ENCODE measurements at regions not wholly inside any gene's neighbourhood (a gene's known extent, or its start where the extent isn't known, plus 50 kb on each side); places are given as distances from the start of the nearest gene placed in this dataset.
"Not testable (repeated sequence)": the region's sequence is repeated elsewhere in the genome, so short reads cannot be mapped to it uniquely, and the experiment has no call there.

DNA sequence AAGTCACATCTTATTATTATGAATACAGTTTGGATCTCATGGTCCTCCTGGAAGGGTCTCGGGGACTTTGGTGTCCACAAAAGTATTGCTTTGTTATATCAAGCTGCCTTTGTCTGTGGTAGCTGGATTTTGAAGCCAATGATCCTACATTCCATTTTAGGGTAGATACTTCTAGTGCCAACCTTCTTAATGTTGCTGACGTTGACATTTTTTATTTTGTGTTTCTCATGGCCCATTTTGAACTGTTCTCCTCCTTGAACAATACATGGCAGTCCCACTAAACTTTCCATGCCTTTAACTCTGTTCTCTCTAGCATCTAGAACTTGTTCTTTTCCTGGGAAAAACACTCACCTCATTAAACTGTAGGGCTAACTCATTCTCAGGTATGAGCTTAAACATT lies 425.8 kb downstream of the KCTD16 start:
- CTCF ChIA-PET, result no interaction called here
- Histone ChIP-seq H3K4me3 (ENCODE audit: low read depth, low read length) (no peak overlapping the region), H3K36me3 (ENCODE audit: control insufficient read depth, insufficient read depth, low read length) (no peaks in the 10 kb centered on the region), H3K27me3 (ENCODE audit: control insufficient read depth, insufficient read depth, low read length) (no peaks in the 10 kb centered on the region)
- no peak for DNase-seq (ENCODE audit: low read depth)
- POLR2A ChIA-PET, result no interaction called here
- TF ChIP-seq CTCF (IDR thresholded peaks at IDR 0.05; ENCODE audit: insufficient read depth, low read depth, low read length), result no peak

GRCh38 chr5:144594919-144595318 lies 424.2 kb downstream of the KCTD16 start:
- POLR2A ChIA-PET, result no interaction called here
- Histone ChIP-seq H3K27me3 (ENCODE audit: control insufficient read depth, insufficient read depth, low read length) (no peaks in the 10 kb centered on the region), H3K36me3 (ENCODE audit: control insufficient read depth, insufficient read depth, low read length) (no peaks in the 10 kb centered on the region), H3K4me3 (ENCODE audit: low read depth, low read length) (no peak overlapping the region)
- no peak for DNase-seq (ENCODE audit: low read depth)
- no peak for TF ChIP-seq CTCF (IDR thresholded peaks at IDR 0.05; ENCODE audit: insufficient read depth, low read depth, low read length)
- CTCF ChIA-PET, result interaction anchor here (1.0 kb wide), 1 partner anchor 127 kb away, joined by 3 read pairs; no protein-coding TSS in a partner anchor

DNA sequence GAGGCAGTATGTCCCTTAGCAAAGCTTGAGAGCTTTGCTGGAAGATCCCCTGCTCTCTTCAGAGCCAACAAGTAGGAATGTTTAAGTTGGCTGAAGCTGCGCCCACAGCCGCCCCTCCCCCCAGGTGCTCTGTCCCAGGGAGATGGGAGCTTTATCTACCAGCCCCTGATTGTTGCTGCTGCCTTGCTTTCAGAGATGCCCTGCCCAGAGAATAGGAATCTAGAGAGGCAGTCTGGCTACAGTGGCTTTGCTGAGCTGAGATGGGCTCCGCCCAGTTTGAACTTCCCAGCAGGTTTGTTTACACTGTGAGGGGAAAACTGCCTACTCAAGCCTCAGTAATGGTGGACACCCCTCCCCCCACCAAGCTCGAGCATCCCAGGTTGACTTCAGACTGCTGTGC lies 423.6 kb downstream of the KCTD16 start:
- H3K27me3 ChIP-seq (ENCODE audit: control insufficient read depth, insufficient read depth, low read length); H3K4me3 ChIP-seq (ENCODE audit: low read depth, low read length); POLR2A ChIA-PET; DNase-seq (ENCODE audit: low read depth); H3K36me3 ChIP-seq (ENCODE audit: control insufficient read depth, insufficient read depth, low read length): not testable (repeated sequence)
- CTCF ChIA-PET, result interaction anchor here (1.0 kb wide), 1 partner anchor 127 kb away, joined by 3 read pairs; no protein-coding TSS in a partner anchor

- TF ChIP-seq CTCF (IDR thresholded peaks at IDR 0.05; ENCODE audit: insufficient read depth, low read depth, low read length), result no peak
- H3K27me3 ChIP-seq (ENCODE audit: control insufficient read depth, insufficient read depth, low read length), result no peaks in the 10 kb centered on the region
- ChIA-PET CTCF (no interaction called here), POLR2A (no interaction called here)
- DNase-seq (ENCODE audit: low read depth), result no peak
- H3K36me3 ChIP-seq (ENCODE audit: control insufficient read depth, insufficient read depth, low read length), result no peaks in the 10 kb centered on the region
- H3K4me3 ChIP-seq (ENCODE audit: low read depth, low read length), result no peak overlapping the region
These were observed 415.0 kb downstream of the KCTD16 start for GRCh38 chr5:144585681-144586080.

DNA sequence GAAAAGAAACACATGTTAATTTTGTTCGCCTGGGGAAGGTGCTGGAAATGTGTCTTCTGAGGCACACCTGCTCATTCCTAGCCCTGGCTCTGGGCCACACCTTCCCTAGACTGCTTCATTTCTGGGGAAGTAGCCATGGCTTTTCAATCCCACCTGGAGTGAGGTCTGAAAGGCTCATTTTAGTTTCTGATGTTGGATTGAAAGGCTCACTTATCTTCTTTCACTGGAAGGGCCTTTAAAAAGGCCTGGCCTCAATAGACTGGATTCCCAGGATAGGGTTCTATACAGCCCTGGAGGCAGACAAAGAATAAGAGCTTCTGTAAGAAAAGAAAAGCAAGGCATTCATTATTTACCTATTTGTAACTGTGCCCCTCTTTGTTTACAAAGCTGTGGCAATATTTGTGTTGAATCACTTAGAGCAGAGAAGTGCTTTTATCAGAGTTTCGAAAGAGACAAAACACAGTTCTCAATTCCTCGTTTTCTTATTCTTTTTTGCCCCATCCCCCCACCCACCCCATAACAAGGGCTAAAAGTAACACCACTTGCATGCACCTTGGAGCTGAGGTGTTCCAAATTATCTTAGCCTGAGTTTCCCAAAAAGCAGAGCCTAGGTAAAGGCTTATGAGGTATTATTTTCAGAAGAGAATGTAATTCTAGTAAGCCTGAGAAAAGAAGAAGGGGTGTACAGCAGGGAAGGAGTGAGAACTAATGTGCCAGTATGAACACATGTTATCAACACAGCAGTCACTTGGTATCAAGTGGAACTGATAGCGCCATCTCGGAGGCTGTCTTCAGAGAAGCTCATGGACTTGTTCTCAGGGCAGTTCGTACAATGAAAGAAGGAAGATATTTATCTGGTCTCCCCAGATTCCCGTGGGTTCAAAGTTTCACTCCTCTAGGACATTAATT lies 413.1 kb downstream of the KCTD16 start:
- ChIA-PET POLR2A (no interaction called here), CTCF (no interaction called here)
- no peak for TF ChIP-seq CTCF (IDR thresholded peaks at IDR 0.05; ENCODE audit: insufficient read depth, low read depth, low read length)
- Histone ChIP-seq H3K27me3 (ENCODE audit: control insufficient read depth, insufficient read depth, low read length) (no peaks in the 10 kb centered on the region), H3K36me3 (ENCODE audit: control insufficient read depth, insufficient read depth, low read length) (no peaks in the 10 kb centered on the region), H3K4me3 (ENCODE audit: low read depth, low read length) (no peak overlapping the region)
- no peak for DNase-seq (ENCODE audit: low read depth)

DNA sequence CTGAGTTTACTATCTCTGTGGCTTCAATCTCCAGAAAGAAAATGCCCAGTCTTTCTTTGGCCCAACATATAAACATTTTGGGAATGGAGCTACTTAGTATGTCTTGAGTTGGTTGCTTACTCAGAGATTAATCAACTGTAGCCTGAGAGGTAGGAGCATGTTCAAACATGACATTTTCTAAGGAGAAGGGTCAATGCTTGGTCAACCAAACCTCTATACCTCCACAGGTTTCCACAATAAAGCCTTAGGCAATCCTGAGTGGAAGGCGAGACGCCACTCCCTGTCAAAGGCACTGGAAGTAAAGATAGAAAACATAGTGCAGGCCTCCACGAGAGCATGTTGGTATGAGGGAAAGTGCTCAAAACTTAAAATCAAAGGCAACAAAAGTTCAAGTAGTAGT lies 411.4 kb downstream of the KCTD16 start:
- Histone ChIP-seq H3K4me3 (ENCODE audit: low read depth, low read length) (no peak overlapping the region), H3K36me3 (ENCODE audit: control insufficient read depth, insufficient read depth, low read length) (no peaks in the 10 kb centered on the region), H3K27me3 (ENCODE audit: control insufficient read depth, insufficient read depth, low read length) (no peaks in the 10 kb centered on the region)
- no peak for TF ChIP-seq CTCF (IDR thresholded peaks at IDR 0.05; ENCODE audit: insufficient read depth, low read depth, low read length)
- DNase-seq (ENCODE audit: low read depth), result no peak
- ChIA-PET POLR2A (no interaction called here), CTCF (no interaction called here)
